SK-N-SH (cell line): ENCODE measurements at regions not wholly inside any gene's neighbourhood (a gene's known extent, or its start where the extent isn't known, plus 50 kb on each side); places are given as distances from the start of the nearest gene placed in this dataset.
"Not testable (repeated sequence)": the region's sequence is repeated elsewhere in the genome, so short reads cannot be mapped to it uniquely, and the experiment has no call there.

Source experiments
- CTCF ChIA-PET: fragments of 300-600, 350-600 bp; formaldehyde crosslinking; extraction: SDS; loops from one replicate; lab custom pipeline; 2021; lab: Yijun Ruan, JAX
- POLR2A ChIA-PET: fragments of 350-600 bp; sonication (Branson Sonifier 250); formaldehyde crosslinking; extraction: SDS; loops from one replicate; lab custom pipeline; 2020; ENCODE audit warnings: antibody characterized with exemption, inconsistent platforms; lab: Yijun Ruan, JAX
- DNase-seq: peaks from one replicate; pipeline ENCODE4 v3.0.0; 2012
- H2AFZ ChIP-seq: fragments of 200-600 bp; sonication (generic); 2 replicates; pipeline ENCODE4 v1.8.1; 2016; ENCODE audit warnings: antibody characterized with exemption, mild to moderate bottlenecking, low read depth
- H3F3A ChIP-seq: fragments of 200-600 bp; sonication (generic); replicated peaks from 2 replicates; pipeline ENCODE3; 2016; ENCODE audit warnings: antibody characterized with exemption, mild to moderate bottlenecking; ENCODE audit not compliant: insufficient read depth
- H3K27ac ChIP-seq, 2 experiments: fragments of 200-500 bp in 1 of 2; fragments of 200-600 bp in 1 of 2; sonication (Bioruptor generic) in 1 of 2; sonication (generic), shearing (Covaris generic) in 1 of 2; 2 replicates each; pipeline versions ENCODE4 v1.5.1 to v1.6.1; 2014 to 2016; ENCODE audit warnings: low read depth in 2 of 2, inconsistent platforms in 1 of 2, low read length in 1 of 2, mild to moderate bottlenecking in 1 of 2, mixed read lengths in 1 of 2
- H3K27me3 ChIP-seq: fragments of 200-600 bp; sonication (generic), shearing (Covaris generic); 2 replicates; pipeline ENCODE4 v1.6.1; 2016; ENCODE audit warnings: mixed run types; ENCODE audit not compliant: insufficient read depth
- H3K36me3 ChIP-seq, 2 experiments: fragments of 200-500 bp in 1 of 2; fragments of 200-600 bp in 1 of 2; sonication (Bioruptor generic) in 1 of 2; sonication (generic) in 1 of 2; replicated peaks in 1 of 2; 2 replicates each; pipeline versions ENCODE3 to v1.5.1; 2014 to 2016; ENCODE audit warnings: low read length in 1 of 2, mild to moderate bottlenecking in 1 of 2; ENCODE audit not compliant: insufficient read depth in 2 of 2, control insufficient read depth in 1 of 2
- H3K4me1 ChIP-seq, 2 experiments: fragments of 200-500 bp in 1 of 2; fragments of 200-600 bp in 1 of 2; sonication (Bioruptor generic) in 1 of 2; sonication (generic), shearing (Covaris generic) in 1 of 2; 2 replicates each; pipeline versions ENCODE4 v1.5.1 to v1.6.1; 2014 to 2016; ENCODE audit warnings: low read depth in 1 of 2, low read length in 1 of 2, mixed run types in 1 of 2; ENCODE audit not compliant: insufficient read depth in 2 of 2, control insufficient read depth in 1 of 2
- H3K4me2 ChIP-seq: fragments of 200-600 bp; sonication (generic), shearing (Covaris generic); 2 replicates; pipeline ENCODE4 v1.6.1; 2017; ENCODE audit warnings: mixed run types
- H3K4me3 ChIP-seq, 2 experiments: fragments of 200-500 bp in 1 of 2; fragments of 200-600 bp in 1 of 2; sonication (Bioruptor generic) in 1 of 2; sonication (generic), shearing (Covaris generic) in 1 of 2; 2 replicates each; pipeline versions ENCODE4 v1.5.1 to v1.8.1; 2014 to 2016; ENCODE audit warnings: low read depth in 2 of 2, inconsistent platforms in 1 of 2, low read length in 1 of 2, mild to moderate bottlenecking in 1 of 2, mixed read lengths in 1 of 2, moderate library complexity in 1 of 2
- H3K79me2 ChIP-seq: fragments of 200-600 bp; sonication (generic); 2 replicates; pipeline ENCODE4 v1.8.1; 2017; ENCODE audit warnings: mild to moderate bottlenecking; ENCODE audit not compliant: insufficient read depth
- H3K9ac ChIP-seq: fragments of 200-600 bp; sonication (generic); 2 replicates; pipeline ENCODE4 v1.6.1; 2017; ENCODE audit warnings: mixed run types
- H3K9me2 ChIP-seq: fragments of 200-600 bp; sonication (generic); 2 replicates; pipeline ENCODE4 v1.6.1; 2017; ENCODE audit warnings: mixed run types
- H3K9me3 ChIP-seq: fragments of 200-600 bp; sonication (generic); 2 replicates; pipeline ENCODE4 v1.6.1; 2017; ENCODE audit warnings: mixed run types, mild to moderate bottlenecking, moderate library complexity
- H4K20me1 ChIP-seq: fragments of 200-600 bp; sonication (generic); 2 replicates; pipeline ENCODE4 v1.6.1; 2017; ENCODE audit warnings: mild to moderate bottlenecking, mixed run types; ENCODE audit not compliant: insufficient read depth
- CHD2 ChIP-seq: fragments of 150-350 bp; IDR thresholded peaks from 2 replicates; pipeline ENCODE4 v1.6.1; 2018; ENCODE audit warnings: low read length; ENCODE audit not compliant: partially characterized antibody
- GABPA ChIP-seq: IDR thresholded peaks from 2 replicates; pipeline ENCODE4 v1.4.0; 2012; ENCODE audit warnings: low read depth, mild to moderate bottlenecking
- WGBS: methylation state at CpG from one replicate; pipeline ENCODE4 v1.1.6; 2017; ENCODE audit warnings: low lambda C conversion rate; 5-methylcytosine and 5-hydroxymethylcytosine counted together
- TF ChIP-seq, protein P1 (sequence below): fragments of 200-600 bp; sonication (generic); IDR thresholded peaks from 2 replicates; pipeline ENCODE4 v1.6.1; 2017; ENCODE audit warnings: antibody characterized with exemption, mild to moderate bottlenecking, moderate library complexity

GRCh38 chr1:112855152-112855828, 100.7 kb downstream of the SLC16A1 start:
- no peaks in the 10 kb centered on the region for H3K9me2 ChIP-seq
- POLR2A ChIA-PET = no interaction called here

DNA sequence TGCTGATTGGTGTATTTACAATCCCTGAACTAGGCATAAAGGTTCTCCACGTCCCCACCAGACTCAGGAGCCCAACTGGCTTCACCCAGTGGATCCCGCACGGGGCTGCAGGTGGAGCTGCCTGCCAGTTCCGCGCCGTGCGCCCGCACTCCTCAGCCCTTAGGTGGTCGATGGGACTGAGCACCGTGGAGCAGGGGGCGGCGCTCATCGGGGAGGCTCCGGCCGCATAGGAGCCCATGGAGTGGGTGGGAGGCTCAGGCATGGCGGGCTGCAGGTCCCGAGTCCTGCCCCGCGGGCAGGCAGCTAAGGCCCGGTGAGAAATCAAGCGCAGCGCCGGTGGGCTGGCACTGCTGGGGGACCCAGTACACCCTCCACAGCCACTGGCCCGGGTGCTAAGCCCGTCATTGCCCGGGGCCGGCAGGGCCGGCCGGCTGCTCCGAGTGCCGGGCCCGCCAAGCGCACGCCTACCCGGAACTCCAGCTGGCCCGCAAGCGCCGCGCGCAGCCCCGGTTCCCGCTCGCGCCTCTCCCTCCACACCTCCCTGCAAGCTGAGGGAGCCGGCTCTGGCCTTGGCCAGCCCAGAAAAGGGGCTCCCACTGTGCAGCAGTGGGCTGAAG, 101.5 kb downstream of the SLC16A1 start:
- H3K79me2 ChIP-seq, H3K9ac ChIP-seq, H2AFZ ChIP-seq, POLR2A ChIA-PET, H3K4me3 ChIP-seq, H3K9me3 ChIP-seq, DNase-seq, H3K4me1 ChIP-seq, H3K27me3 ChIP-seq, H3K27ac ChIP-seq, H3K9me2 ChIP-seq, H3K36me3 ChIP-seq, H4K20me1 ChIP-seq, H3F3A ChIP-seq, H3K4me2 ChIP-seq: not testable (repeated sequence)
- CTCF ChIA-PET = interaction anchor here (1.7 kb wide), 1 partner anchor 13 kb away, joined by 3 read pairs; no protein-coding TSS in a partner anchor
- 67% methylated on average over 9 of the region's 45 CpGs for WGBS

More at GRCh38 chr1:112855152-112855828, 100.7 kb downstream of the SLC16A1 start:
- Histone ChIP-seq H3F3A (no peaks in the 10 kb centered on the region), H3K4me2 (no peak overlapping the region), H4K20me1 (no peaks in the 10 kb centered on the region), H3K4me3 (no peak overlapping the region), H3K27ac (no peak overlapping the region), H3K36me3 (no peaks in the 10 kb centered on the region), H3K9ac (no peak overlapping the region), H3K79me2 (no peaks in the 10 kb centered on the region), H3K4me1 (no peaks in the 10 kb centered on the region; a peak in 1 of 4 replicates), H2AFZ (no peak overlapping the region), H3K27me3 (no peaks in the 10 kb centered on the region), H3K9me3 (no peaks in the 10 kb centered on the region)
- DNase-seq = no peak
- CTCF ChIA-PET = interaction anchor here (0.9 to 1.7 kb wide), 3 partner anchors 12 to 217 kb away, joined by 3 read pairs; partner anchors contain the start of gene LRIG2
- TF ChIP-seq, protein P1, sequence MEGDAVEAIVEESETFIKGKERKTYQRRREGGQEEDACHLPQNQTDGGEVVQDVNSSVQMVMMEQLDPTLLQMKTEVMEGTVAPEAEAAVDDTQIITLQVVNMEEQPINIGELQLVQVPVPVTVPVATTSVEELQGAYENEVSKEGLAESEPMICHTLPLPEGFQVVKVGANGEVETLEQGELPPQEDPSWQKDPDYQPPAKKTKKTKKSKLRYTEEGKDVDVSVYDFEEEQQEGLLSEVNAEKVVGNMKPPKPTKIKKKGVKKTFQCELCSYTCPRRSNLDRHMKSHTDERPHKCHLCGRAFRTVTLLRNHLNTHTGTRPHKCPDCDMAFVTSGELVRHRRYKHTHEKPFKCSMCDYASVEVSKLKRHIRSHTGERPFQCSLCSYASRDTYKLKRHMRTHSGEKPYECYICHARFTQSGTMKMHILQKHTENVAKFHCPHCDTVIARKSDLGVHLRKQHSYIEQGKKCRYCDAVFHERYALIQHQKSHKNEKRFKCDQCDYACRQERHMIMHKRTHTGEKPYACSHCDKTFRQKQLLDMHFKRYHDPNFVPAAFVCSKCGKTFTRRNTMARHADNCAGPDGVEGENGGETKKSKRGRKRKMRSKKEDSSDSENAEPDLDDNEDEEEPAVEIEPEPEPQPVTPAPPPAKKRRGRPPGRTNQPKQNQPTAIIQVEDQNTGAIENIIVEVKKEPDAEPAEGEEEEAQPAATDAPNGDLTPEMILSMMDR = no peak
- TF ChIP-seq CHD2 = no peak
- no peak for TF ChIP-seq GABPA
- 81% methylated on average over 6 of the region's 6 CpGs for WGBS

- H3K9ac ChIP-seq, H3K79me2 ChIP-seq, H3K9me2 ChIP-seq, H3K9me3 ChIP-seq, POLR2A ChIA-PET, DNase-seq, CTCF ChIA-PET, H3K36me3 ChIP-seq, H2AFZ ChIP-seq, H3F3A ChIP-seq, H4K20me1 ChIP-seq, H3K27ac ChIP-seq, H3K4me2 ChIP-seq, H3K4me1 ChIP-seq, H3K4me3 ChIP-seq, H3K27me3 ChIP-seq: not testable (repeated sequence)
- 89% methylated on average over 6 of the region's 8 CpGs for WGBS
These were observed 102.1 kb downstream of the SLC16A1 start for GRCh38 chr1:112853915-112854314.
